BJ (cell line): ENCODE measurements at regions not wholly inside any gene's neighbourhood (a gene's known extent, or its start where the extent isn't known, plus 50 kb on each side); places are given as distances from the start of the nearest gene placed in this dataset.

Experiments
- CTCF ChIA-PET: fragments of 350-600 bp; formaldehyde crosslinking; extraction: SDS; loops from one replicate; lab custom pipeline; 2021; ENCODE audit warnings: antibody characterized with exemption, inconsistent platforms; lab: Yijun Ruan, JAX
- POLR2A ChIA-PET: fragments of 300-600 bp; sonication (Branson Sonifier 250); formaldehyde crosslinking; extraction: SDS; loops from one replicate; lab custom pipeline; 2021; ENCODE audit warnings: antibody characterized with exemption; lab: Charles Lee
- DNase-seq: peaks from one replicate; pipeline ENCODE4 v3.0.0-alpha.2; 2011; ENCODE audit warnings: low read depth
- H3K27me3 ChIP-seq: 2 replicates; pipeline ENCODE4 v1.6.0; 2011; ENCODE audit warnings: low read length; ENCODE audit not compliant: control insufficient read depth, insufficient read depth
- H3K36me3 ChIP-seq: 2 replicates; pipeline ENCODE4 v1.5.1; 2011; ENCODE audit warnings: low read length; ENCODE audit not compliant: control insufficient read depth, insufficient read depth
- H3K4me3 ChIP-seq: 2 replicates; pipeline ENCODE4 v1.5.1; 2011; ENCODE audit warnings: low read depth, mild to moderate bottlenecking, control low read depth, low read length
- CTCF ChIP-seq: IDR thresholded peaks from 2 replicates; pipeline ENCODE4 v1.5.1; 2011; ENCODE audit warnings: low read depth, mild to moderate bottlenecking, control low read depth, inconsistent platforms, low read length, moderate library complexity; ENCODE audit not compliant: insufficient read depth

- ChIA-PET POLR2A (no interaction called here), CTCF (no interaction called here)
- TF ChIP-seq CTCF, result no peak
- Histone ChIP-seq H3K4me3 (no peak overlapping the region), H3K27me3 (no peaks in the 10 kb centered on the region; the same call in 1 of the 2 replicates), H3K36me3 (no peaks in the 10 kb centered on the region)
- no peak for DNase-seq
These were observed 86.8 kb upstream of the NKD1 start for GRCh38 chr16:50461400-50461760.

DNA sequence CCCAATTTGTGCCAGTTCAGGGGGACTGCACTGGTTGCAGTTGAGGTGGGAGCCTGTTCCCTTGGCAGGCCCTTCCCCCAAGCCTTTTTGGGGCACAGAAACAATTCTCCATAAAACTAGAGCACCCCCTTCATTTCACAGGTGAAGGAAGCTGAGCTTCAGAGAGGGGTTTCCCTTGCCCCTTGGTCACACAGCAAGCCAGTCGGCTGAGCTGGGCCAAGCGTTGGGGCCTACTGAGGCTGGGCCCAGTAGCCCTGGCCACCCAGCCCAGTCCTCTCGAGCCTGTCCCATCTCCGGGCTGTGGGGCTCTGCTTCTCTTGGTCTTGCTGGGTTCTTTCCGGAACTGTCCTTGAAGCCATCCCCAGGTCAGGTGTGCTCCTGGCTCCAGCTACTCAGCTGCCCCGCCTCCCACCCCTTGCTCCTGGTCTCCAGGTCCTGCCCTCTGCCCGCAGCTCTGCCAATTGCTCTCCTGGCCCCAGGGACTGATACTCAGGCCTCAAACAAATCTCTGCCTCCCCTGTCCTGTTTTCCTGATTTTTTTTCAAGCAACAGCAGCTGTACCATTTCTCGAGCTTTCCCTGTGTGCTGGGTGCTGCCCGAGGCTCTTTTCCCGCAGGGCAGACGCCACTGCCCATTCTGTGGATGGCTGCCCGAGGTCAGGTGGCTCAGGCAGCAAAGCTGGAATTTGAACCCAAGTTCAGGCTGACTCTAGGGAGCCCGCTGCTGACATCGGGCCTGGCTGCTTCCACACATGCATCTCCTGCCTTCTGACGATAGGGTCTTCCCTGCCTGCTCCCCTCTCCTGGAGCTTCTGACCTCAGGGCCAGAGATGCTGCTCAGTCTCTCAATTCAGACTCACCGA, 87.4 kb upstream of the NKD1 start:
- ChIA-PET CTCF (interaction anchor here (1.0 kb wide), 1 partner anchor 10 kb away, joined by 3 read pairs; no protein-coding TSS in a partner anchor), POLR2A (no interaction called here)
- no peak overlapping the region for H3K4me3 ChIP-seq
- H3K36me3 ChIP-seq, result no peaks in the 10 kb centered on the region
- TF ChIP-seq CTCF, result no peak
- DNase-seq, result no peak
- H3K27me3 ChIP-seq, result no peaks in the 10 kb centered on the region; the same call in 1 of the 2 replicates

- H3K4me3 ChIP-seq, result no peak overlapping the region
- CTCF ChIA-PET, result interaction anchor here (0.6 to 1.0 kb wide), 2 partner anchors 11 to 51 kb away, joined by 3 read pairs; no protein-coding TSS in a partner anchor
- DNase-seq, result no peak
- H3K36me3 ChIP-seq, result no peaks in the 10 kb centered on the region
- no peaks in the 10 kb centered on the region; the same call in 1 of the 2 replicates for H3K27me3 ChIP-seq
- no peak for TF ChIP-seq CTCF
- POLR2A ChIA-PET, result no interaction called here
These were observed 88.6 kb upstream of the NKD1 start for GRCh38 chr16:50459496-50460080.

DNA sequence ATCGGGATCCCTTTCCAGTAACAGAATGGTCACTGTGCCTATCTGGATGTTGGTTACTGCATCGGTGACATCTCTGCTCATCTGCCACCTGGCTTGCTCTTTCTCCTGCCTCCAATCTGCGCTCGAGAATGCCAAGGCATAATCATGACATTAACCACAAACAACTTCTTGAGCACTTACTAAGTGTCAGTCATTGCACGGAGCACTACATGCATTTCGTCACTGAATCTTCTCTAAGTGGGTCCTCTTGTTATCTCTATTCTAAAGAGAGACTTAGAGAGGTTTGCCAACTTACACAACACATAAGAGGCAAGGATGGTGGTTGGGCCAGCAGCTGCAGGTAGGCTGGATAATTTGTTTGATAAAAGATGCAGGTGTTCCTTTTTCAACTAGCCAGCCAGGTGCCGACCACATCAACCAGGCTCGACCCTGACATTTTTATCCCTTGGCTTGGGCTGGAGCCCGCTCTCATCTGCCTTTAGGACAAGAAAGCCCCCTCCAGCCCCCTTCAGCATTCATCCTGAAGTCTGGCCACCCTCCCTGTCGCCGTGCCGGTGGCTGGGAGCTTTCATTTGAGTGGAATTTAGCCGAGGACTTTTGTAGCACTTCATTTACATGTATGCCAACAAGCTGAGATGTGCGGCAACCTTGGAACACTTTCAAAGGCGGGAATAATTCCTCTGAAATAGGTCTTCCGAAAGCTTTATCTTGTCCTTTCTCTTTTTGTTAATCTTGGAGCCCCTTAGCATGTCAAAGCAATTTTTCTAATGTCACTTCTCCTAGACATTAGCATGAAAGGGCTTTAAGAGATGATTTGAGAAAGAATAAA, 89.3 kb upstream of the NKD1 start:
- ChIA-PET CTCF (interaction anchor here (0.6 kb wide), 1 partner anchor 51 kb away, joined by 3 read pairs; no protein-coding TSS in a partner anchor), POLR2A (no interaction called here)
- Histone ChIP-seq H3K27me3 (no peaks in the 10 kb centered on the region; the same call in 1 of the 2 replicates), H3K36me3 (no peaks in the 10 kb centered on the region), H3K4me3 (no peak overlapping the region)
- DNase-seq, result no peak
- TF ChIP-seq CTCF, result no peak
